Heart left ventricle (tissue), 13 donors: ENCODE measurements at regions not wholly inside any gene's neighbourhood (a gene's known extent, or its start where the extent isn't known, plus 50 kb on each side); places are given as distances from the start of the nearest gene placed in this dataset.

Experiments
- POLR2A ChIP-seq, 2 donors: fragments of 450-650 bp; IDR thresholded peaks; one replicate each; pipeline ENCODE4 v1.6.1; 2017; ENCODE audit warnings: antibody characterized with exemption in 2 of 2, mild to moderate bottlenecking in 2 of 2, moderate library complexity in 2 of 2
- TF ChIP-seq, protein P1 (sequence below), 12 donors: fragments of 200-600 bp; sonication (generic) in 4 of 12; IDR thresholded peaks; one replicate each; pipeline versions ENCODE4 v1.5.0 to v1.8.0; 2018 to 2022; ENCODE audit warnings: antibody characterized with exemption in 12 of 12, mild to moderate bottlenecking in 5 of 12
- donor health status: ischemic (EF 13 %, LVEDD 7.1; RV severe dilation, severe dysfunction).
- donor health status: DM: no; HTN: yes; CAD: no.
- donor health status: DM: no; HTN: no; CAD: no.
- donor health status: ischemic (EF 25% LVEDD 6.9; RV normal size, moderate dysfunction).
- donor health status: ischemic (EF 25% LVEDD 5.7; RV mildly dilated, moderate dysfunction).
- donor health status: ischemic (EF 35%, LVEDD 5.7; RV mildly dilated, moderate dysfunction).
- donor health status: nonischemic (EF 11% LVEDD 7.7; RV severe dilation, severe dysfunction).
- donor health status: DM: yes; HTN: yes; CAD: no.
- donor health status: PGD.
- donor health status: ischemic (EF 29% LVEDD 5.4; RV normal size, mild dysfunction).
- donor health status: nonischemic (EF 23%, LVEDD 6.1; RV moderate dilation, normal function).

DNA sequence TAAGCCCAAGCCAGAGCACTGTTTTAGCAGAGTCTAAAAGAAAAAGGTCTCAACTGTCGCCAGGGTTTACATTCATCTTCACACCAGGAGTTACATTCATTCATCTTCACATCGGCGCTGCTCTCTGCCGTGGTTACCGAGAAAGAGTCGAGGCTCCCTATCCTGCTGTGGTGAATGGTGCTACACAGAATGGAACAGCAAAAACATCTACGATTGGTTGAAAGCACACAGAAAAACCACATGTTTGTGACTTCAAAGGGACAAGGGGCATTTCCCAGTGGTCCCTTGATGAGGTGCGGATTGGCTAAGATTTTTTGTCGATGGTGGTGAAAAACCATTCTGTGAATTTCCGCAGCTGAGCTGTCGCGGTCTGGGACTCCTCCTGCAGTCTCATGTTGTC, 231.1 kb downstream of the SIPA1L2 start:
- no peak for TF ChIP-seq POLR2A (IDR thresholded peaks at IDR 0.05)
- TF ChIP-seq, protein P1, sequence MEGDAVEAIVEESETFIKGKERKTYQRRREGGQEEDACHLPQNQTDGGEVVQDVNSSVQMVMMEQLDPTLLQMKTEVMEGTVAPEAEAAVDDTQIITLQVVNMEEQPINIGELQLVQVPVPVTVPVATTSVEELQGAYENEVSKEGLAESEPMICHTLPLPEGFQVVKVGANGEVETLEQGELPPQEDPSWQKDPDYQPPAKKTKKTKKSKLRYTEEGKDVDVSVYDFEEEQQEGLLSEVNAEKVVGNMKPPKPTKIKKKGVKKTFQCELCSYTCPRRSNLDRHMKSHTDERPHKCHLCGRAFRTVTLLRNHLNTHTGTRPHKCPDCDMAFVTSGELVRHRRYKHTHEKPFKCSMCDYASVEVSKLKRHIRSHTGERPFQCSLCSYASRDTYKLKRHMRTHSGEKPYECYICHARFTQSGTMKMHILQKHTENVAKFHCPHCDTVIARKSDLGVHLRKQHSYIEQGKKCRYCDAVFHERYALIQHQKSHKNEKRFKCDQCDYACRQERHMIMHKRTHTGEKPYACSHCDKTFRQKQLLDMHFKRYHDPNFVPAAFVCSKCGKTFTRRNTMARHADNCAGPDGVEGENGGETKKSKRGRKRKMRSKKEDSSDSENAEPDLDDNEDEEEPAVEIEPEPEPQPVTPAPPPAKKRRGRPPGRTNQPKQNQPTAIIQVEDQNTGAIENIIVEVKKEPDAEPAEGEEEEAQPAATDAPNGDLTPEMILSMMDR (IDR thresholded peaks at IDR 0.05): no peak
